ENCODE measurements at regions not wholly inside any gene's neighbourhood (a gene's known extent, or its start where the extent isn't known, plus 50 kb on each side); places are given as distances from the start of the nearest gene placed in this dataset.
"Not testable (repeated sequence)": the region's sequence is repeated elsewhere in the genome, so short reads cannot be mapped to it uniquely, and the experiment has no call there.

DNA sequence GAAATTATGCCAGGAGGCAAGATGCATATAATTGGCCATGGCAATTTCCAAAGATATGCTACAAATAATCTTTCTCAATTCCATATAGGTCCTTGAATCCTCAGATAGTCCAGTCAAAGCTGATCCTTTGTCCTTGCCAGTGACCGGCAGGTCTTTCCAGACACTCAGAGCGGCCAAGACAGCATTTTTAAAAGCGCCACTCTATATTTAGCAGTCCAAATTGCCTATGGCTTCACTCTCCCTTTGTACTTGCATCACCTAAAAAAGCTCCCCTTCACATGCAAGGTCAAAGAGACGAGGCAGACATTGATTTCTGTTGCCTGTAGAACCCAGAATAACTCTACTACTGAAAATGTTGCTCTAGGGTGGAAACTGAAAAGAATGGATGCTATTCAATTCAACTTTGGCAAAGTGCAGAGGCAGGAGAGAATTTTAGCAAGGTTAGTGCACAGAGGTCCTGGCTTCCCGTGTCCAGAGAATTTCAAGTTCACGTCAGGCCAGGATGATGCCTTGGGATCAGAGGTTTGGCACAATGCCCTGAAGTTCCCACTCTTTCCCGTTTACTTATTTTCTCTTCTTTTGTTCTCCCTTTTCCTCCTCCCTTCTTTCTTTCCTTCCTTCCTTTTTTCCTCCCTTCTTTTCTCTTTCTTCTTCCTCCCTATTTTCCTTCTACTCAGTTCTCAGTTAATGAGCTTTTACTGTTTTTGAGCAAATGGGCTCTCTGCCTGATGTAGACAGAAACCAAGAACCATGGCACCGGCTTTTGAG lies 108.5 kb downstream of the KCNK1 start:
- FAIRE-seq: no peak

DNA sequence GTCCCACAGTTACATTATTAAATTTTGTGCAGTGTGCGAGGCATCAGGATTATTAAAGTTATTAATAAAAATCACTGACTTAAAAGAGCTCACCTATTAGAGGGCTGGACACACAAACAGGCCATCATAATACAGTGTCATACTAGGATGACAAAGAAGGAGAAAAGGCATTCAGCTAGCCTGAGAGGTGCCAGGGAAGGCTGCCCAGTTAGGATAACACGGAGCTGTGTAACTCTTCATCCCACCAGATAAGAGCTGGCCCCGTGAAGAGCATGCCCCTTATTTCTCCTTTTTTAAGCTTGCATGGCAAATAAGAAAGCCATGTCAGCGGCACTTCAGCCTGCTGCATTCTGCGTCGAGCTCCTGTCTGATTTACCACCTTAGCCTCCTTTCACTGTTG lies 109.5 kb downstream of the KCNK1 start:
- no peak for FAIRE-seq

DNA sequence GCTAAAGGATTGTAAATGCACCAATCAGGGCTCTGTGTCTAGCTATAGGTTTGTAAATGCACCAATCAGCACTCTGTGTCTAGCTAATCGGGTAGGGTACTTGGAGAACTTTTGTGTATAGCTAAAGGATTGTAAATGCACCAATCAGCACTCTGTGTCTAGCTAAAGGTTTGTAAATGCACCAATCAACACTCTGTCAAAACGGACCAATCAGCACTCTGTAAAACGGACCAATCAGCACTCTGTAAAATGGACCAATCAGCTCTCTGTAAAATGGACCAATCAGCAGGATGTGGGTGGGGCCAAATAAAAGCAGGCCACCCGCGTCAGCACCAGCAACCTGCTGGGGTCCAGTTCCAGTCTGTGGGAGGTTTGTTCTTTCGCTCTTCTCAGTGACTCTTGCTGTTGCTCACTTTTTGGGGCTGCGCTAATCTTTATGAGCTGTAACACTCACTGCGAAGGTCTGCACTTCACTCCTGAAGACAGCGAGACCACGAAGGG lies 110.3 kb downstream of the KCNK1 start:
- FAIRE-seq: not testable (repeated sequence)

DNA sequence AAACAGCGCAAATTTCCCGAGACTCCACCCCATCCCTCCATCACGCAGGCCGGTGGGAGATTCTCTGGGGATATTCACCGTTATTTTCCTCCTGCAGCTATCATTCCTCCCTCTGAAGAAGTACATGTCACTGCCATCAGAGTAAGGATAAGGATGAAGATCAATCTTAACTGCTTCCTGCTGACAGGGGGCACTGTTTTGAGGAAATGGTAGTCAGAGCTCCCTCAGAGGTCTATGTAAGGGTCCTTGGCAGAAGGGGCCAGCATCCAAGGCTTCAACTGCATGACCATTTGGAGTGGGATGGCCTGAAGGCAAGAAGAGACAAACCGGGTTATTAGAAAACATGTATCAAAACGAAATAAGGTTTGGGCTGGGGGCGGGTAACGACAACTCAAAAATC lies 111.5 kb downstream of the KCNK1 start:
- no peak for FAIRE-seq

DNA sequence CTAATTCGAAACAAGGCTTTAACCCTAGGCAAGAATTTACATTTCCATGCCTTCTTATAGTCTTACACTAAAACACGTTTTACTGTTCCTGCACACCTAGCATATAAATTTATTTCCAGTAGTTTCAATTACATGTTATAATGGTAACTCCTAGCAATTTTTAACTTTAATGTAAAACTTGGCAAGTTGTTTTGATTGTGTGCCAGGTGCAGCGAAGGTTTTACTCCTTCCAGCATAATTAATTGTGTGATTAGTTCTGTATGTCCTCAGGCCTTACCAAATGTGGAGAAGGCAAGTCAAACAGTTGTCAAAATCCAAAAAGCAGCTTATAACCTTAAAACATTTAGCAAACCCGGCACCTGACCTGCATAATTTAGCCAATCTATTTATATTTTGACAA lies 114.8 kb downstream of the KCNK1 start:
- FAIRE-seq: no peak

DNA sequence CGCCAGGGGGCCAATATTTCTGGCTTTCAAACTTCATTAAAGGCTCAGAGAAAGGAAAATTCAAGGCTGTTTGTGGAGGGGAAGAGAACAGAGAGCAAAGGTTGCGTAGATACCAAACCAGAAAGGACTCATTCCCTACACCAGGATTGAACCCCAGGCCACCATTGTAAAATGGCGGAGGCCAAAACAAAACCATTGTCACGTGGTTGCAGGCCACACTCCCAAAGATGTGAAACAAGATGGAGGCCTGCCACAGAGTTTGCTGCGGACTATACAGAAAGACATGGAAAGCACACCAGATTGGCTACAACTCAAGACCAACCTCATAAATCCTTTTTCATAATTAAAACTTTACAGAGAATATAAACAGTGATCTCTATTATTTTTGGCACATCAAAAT lies 116.5 kb downstream of the KCNK1 start:
- no peak for FAIRE-seq

DNA sequence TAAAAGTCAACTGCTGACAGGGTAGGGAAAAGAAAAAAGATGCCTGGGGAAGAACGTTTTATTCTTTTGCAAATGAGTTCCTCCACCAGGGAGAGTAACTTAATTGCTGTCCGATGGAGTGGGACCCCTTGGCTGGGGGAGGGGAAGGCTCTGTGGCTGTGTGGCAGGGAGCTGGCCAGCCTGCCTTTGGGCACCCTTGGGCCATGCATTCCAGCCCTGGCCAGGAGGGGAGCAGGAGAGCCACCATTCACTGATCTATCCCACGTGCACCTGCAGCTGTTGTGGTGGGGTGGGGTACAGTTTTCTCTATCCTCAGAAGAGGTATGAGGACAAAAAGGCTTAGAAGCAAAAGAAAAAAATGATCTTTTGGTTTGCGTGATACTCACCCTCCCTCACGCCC lies 116.9 kb downstream of the KCNK1 start:
- FAIRE-seq: no peak

DNA sequence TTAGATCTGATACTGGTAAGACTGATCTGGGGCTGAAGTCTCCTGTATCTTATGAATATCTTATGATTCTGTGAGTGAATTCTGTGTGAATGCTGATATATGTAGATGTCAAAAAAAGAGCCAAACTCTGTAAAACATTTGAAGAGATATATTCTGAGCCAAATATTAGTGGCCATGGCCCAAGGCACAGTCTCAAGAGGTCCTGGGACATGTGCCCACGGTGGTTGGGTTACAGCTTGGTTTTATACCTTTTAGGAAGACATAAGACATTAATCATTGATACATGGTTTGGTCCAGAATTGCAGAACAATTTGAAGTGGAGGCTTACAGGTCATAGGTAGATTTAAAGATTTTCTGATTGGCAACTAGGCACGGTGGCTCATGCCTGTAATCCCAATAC lies 118.3 kb downstream of the KCNK1 start:
- FAIRE-seq: no peak

DNA sequence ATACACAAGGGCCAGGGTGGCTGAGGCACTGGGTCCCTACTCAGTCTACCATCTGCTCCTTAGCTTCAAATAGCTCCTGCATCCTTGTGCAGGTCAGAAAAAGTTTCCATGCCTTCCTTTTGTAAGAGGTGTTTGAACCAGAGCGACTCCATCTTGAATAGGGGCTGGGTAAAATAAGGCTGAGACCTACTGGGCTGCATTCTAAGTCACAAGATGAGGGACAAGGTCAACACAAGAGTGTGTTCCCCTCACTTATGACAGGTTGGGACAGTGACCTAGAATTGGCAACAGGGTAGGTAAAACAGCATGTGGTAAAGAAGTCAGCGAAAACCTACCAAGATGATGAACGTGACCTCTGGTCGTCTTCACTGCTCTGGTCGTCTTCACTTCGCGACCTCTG lies 120.5 kb downstream of the KCNK1 start:
- FAIRE-seq: no peak

DNA sequence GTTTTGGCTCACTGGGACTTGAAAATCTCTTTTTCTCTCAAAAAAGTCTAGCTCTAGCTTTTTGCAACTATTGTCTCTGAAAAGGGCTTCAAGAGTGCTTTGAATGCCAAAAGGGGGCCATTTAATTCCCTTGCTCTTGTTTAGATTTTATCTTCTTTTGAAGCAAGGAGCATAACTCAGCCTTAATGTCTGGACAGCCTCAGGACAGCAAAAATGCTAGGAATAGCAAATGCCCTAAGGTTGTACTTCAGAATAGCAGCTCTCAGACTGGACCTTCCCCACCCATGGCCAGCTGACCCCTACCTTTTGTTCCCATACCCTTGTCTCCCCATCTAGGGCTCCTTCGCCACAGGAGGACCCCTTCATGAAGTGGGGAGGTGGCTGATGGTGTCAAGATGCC lies 121.4 kb downstream of the KCNK1 start:
- FAIRE-seq: no peak

DNA sequence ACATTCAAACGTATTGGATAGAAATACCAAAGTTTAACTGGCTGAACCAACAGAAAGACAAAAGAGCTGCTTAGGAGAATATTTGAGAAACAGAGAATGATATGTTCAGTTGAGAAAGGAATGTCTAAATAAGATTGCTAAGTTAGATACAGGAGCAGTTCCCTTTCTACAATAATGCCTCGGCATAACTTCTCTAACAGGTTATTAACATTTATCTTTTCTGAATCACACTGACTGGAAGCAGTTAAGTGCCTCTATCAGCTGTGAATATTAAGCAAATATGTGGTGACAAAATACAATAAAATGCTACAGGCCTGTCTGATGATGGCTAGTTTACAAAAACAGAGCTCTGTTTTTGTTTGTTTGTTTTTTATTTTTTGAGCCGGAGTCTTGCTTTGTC lies 121.9 kb downstream of the KCNK1 start:
- FAIRE-seq: no peak

DNA sequence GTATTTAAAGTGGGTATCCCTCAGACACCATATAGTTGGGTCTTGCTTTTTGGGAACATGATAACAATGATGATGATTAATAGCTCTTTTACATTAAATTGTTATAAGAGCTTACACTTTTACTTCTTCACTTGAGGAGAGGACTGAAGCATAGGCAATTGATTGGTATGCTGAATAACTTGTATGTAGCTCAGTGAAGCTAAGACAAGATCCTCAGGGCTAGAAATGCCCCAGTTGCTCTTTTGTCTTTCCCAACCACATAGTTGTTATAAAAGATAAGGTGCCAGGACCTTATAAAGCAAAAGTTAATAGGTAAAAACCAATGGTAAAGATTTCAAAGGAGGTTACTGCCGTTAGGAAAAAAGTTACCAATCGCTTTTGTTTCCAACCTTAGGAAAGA lies 123.4 kb downstream of the KCNK1 start:
- no peak for FAIRE-seq

DNA sequence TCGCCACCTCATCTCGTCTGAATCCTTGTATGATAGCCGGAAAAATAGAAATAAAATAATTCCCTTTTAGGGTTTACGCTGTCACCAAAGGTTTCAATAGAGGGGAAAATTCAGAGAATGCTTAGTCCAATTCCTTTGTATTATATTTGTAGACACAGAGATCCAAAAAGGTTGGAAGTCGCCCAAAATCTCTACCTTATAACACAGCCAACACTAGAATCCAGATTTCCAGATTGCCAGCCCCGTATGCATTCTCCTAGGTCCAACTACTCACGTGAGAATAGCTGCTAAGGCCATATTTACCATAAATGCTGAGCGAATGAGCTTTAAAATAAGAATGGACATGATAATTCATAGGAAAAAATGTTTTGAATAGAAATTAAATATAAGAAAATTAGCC lies 124.5 kb downstream of the KCNK1 start:
- FAIRE-seq: no peak

DNA sequence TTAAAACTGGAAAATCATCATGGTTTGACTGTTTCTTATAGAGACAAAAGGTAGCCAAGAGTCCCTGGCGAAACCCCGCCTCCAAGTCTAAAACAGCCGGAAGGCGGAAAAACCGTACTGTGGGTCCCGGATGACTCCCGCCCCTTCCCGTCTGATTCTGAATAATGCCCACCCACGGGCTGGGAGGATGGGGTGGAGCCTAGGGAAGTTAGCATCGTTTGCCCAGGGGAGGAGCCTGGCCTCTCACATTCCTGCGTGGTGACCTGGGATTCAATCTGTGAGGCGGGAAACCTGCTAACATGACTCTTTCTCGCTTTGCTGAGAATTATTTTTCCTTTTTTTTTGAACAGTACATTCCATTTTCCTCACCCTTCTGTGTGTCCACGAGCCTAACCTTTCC lies 124.9 kb downstream of the KCNK1 start:
- FAIRE-seq: no peak

DNA sequence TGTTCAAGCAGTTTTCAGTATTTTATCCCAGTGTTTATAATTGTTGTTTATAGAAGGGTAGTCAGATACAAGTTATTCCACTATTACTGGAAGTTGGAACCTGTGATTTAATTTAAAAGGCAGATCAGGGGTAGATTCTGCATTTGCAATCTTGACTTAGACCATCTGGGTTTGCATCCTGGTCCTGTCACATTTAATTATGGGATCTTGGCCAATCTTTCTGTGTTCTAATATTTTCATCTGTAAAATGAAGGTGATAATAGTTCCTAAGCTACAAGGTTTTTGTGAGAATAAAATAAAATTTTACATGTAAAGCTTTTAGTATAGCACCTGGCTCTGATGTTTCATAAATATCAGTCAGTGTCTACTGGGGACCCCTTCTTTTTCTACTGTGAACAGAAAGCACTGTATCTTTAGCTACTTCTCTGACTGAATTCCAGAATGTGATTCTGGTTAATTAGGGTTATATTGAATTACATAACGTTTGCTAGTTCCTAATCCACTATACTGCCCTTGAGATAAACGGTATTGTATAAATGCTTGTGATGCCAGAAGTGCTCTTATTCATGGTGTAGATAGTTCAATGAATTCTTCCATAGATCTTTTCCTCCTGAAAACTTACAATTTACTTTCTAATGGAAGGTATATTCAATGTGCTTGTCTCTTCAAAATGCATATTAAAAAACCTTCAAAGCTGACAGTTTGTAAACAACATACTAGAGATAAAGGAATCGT lies 131.0 kb downstream of the KCNK1 start:
- FAIRE-seq: no peak

DNA sequence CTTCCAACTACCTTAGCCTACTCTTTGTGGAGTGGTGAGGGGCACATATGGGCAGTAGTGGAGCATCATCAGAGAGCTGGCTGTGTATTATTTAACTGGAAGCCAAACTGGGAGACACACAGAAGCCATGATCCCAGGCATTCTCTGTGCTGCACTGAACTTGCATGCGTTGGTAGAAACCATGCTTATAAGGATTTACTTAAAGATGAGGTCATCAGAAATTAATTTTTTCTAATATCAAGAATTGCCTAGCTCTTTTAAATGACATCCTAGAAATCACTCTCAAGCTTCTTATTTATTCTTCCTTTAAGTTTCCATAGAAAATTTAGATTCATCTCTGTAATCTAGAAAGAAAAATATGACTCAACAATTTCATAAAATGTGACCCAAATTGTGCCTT lies 136.2 kb downstream of the KCNK1 start:
- FAIRE-seq: no peak

DNA sequence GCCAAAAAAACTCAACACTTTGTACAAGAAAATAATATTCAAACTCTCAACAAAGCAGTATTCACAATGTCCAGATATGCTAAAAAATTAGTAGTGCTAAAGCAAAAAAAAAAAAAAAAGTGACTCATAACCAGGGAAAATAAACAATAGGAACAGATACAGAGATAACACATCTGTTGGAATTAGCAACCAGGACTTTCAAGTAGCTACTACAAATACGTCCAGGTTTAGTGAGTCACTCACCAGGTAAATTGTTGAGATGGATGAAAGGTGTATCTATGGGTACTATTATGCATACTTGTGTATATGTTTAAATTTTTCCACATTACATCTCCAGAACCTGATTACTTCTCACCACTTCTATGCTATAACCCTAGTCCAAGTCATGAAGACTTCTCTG lies 144.8 kb upstream of the SLC35F3 start:
- FAIRE-seq: no peak

DNA sequence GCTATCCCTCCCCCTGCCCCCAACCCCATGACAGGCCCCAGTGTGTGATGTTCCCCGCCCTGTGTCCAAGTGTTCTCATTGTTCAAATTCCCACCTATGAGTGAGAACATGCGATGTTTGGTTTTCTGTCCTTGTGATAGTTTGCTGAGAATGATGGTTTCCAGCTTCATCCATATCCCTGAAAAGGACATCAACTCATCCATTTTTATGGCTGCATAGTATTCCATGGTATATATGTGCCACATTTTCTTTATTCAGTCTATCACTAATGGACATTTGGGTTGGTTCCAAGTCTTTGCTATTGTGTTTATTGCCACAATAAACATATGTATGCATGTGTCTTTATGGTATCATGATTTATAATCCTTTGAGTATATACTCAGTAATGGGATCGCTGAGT lies 140.2 kb upstream of the SLC35F3 start:
- FAIRE-seq: not testable (repeated sequence)

DNA sequence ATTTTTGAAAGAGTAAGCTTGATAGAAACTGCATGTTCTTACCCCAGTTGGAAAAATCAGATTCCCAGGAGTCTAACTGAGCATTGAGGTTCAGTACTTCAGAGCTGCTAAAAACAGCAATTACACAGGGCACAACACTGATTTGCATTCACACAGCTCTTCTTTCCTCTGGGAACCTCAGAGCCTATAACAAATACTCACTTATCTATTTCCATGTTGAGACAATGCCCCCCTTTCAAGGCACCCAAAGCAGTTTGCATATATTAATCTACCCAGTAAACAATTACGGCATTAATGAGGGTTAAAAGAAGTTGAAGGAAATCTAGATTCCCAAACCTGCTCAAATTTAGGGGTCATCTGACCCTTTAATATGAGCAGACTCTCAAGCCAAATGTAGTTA lies 126.9 kb upstream of the SLC35F3 start:
- FAIRE-seq: no peak

DNA sequence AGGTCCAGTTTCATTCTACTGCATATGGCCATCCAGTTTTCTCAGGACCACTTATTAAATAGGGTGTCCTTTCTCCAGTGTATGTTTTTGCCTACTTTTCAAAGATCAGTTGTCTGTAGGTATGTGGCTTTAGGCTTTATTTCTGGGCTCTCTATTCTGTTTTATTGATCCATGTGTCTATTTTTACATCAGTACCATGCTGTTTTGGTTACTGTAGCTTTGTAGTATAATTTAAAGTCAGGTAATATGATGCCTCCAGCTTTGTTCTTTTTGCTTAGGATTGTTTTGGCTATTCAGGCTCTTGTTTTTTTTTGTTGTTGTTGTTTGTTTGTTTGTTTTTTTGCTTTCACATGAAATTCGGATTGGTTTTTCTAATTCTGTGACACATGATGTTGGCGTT lies 124.4 kb upstream of the SLC35F3 start:
- no peak for FAIRE-seq

DNA sequence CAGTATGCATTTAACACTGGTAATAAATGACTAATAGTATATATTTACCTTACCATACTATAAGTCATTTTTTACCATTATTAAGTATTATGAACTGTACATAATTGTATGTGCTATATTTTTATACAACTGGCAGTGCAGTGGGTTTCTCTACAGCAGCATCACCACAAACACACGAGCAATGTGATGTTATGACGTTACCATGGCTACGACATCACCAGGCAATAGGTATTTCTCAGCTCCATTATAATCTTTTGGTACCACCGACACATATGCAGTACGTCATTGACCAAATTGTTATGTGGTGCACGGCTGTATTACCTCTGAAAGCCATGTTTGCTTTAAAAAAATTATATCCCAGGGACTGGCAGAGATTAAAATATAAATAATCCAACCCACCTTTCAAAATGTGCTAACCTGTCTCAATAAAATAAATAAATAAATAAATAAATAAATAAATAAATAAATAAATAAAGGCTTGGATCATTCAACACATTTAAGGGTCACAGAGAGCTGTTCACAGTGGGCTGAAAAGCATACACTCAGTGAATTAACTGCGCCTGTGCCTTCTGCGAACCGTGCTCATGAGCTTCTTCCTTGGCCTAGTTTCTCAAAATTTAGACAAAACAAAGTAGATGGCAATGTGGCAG lies 121.4 kb upstream of the SLC35F3 start:
- no peak for FAIRE-seq

DNA sequence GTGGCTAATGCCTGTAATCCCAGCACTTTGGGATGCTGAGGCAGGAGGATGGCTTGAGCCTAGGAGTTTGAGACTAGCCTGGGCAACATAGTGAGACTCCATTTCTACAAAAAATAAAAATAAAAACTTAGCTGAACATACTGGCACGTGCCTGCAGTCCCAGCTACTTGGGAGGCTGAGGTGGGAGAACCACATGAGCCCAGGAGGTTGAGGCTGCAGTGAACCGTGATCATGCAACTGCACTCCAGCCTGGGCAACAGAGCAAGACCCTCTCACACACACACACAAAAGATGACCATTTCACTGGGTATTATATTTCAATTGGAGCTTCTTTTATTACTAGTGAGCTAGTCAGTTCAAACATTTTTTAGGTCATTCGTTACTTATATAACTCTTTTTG lies 116.9 kb upstream of the SLC35F3 start:
- no peak for FAIRE-seq

DNA sequence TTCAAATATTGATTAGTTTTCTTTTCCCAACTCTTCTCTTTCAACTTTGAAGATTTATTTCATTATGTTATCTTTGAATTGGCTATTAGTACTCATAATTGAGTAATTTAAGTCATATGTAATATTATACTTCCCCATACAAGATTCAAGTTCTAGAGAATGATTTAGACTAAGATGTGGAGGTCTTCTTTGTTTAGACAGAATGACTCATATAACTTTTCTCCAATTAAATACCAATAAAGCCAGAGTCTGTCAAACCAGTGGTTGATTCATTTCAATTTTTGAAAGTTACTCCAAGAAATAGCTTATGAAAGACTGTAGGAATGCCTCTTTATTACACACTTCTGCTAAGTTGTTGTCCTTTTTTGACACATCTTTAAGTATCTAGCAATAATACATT lies 115.8 kb upstream of the SLC35F3 start:
- no peak for FAIRE-seq

DNA sequence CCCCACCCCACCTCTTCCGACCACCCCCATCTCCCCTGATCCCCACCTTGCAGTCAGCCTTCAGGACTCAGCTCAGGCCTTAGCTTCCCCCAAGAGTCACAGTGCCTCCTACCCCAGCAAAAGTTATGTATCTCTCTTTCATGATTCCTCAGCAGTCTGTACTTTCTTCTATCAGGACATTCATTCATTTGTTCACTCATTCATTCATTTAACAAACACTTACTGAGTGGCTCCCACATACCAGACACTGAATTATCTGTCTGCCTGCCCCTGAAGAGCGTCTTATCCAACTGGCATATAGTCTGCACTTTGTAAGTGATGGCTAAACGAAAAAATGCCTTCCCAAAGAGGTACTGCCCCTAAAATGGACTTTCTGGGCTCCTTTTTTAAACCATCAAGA lies 114.4 kb upstream of the SLC35F3 start:
- FAIRE-seq: no peak

Measured in A204.1 (cell line).